Tibial nerve (tissue), 4 donors: ENCODE measurements at regions not wholly inside any gene's neighbourhood (a gene's known extent, or its start where the extent isn't known, plus 50 kb on each side); places are given as distances from the start of the nearest gene placed in this dataset.
"Not testable (repeated sequence)": the region's sequence is repeated elsewhere in the genome, so short reads cannot be mapped to it uniquely, and the experiment has no call there.

Source experiments
- CTCF ChIP-seq, 5 experiments: fragments of 200-600 bp in 3 of 5; fragments of 450-650 bp in 2 of 5; sonication (generic) in 3 of 5; IDR thresholded peaks; one replicate each; pipeline ENCODE4 v1.5.1; 2016 to 2019; ENCODE audit warnings: antibody characterized with exemption in 5 of 5, mild to moderate bottlenecking in 3 of 5, moderate library complexity in 2 of 5
- EP300 ChIP-seq, 2 donors: sonication (generic); formaldehyde crosslinking; IDR thresholded peaks; one replicate each; pipeline ENCODE4 v1.6.1; 2017; ENCODE audit warnings: antibody characterized with exemption in 2 of 2, mild to moderate bottlenecking in 1 of 2
- POLR2A ChIP-seq, 2 donors: fragments of 450-650 bp; IDR thresholded peaks; one replicate each; pipeline ENCODE4 v1.6.1; 2017; ENCODE audit warnings: antibody characterized with exemption in 2 of 2, mild to moderate bottlenecking in 2 of 2, moderate library complexity in 2 of 2

DNA sequence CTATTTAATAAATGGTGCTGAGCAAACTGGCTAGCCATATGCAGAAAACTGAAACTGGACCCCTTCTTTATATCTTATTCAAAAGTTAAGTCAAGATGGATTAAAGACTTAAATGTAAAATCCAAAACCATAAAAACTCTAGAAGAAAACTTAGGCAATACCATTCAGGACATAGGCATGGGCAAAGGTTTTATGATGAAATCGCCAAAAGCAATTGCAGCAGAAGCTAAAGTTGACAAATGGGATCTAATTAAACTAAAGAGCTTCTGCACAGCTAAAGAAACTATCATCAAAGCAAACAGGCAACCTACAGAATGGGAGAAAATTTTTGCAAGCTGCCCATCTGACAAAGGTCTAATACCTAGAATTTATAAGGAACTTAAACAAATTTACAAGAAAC lies 79.0 kb upstream of the SALL1 start:
- TF ChIP-seq POLR2A, CTCF, EP300 (IDR thresholded peaks at IDR 0.05): not testable (repeated sequence)
